ENCODE measurements at regions not wholly inside any gene's neighbourhood (a gene's known extent, or its start where the extent isn't known, plus 50 kb on each side); places are given as distances from the start of the nearest gene placed in this dataset.

DNA sequence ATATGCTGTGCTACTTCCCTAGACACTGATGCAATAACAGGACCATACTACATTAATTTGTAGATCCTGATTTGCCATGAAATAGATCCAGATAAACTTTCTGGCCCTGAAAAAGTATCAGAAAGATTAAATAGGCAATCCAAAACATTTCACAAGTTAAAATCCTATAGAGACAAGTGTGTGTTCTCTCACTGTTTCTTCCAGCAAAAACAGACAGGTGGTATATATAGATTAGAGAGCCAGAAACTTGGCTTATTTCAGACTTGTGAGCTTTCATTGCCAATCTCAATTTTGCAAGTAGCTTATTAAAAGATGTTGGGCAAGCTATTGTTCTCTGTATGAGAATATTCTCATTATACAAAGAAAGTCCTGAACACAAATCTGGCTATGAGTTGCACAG is 289.1 kb upstream of the MANEA start:
- H3K36me3 ChIP-seq = no peaks in the 10 kb centered on the region
- DNase-seq (ENCODE audit: low spot score) = no peak
- no peaks in the 10 kb centered on the region for H3K27me3 ChIP-seq
- H3K79me2 ChIP-seq (ENCODE audit: low read depth) = no peaks in the 10 kb centered on the region
- no peaks in the 10 kb centered on the region for H3K9me3 Mint-ChIP-seq
- H3K27me3 Mint-ChIP-seq (ENCODE audit: insufficient read depth, low read depth) = no peaks in the 10 kb centered on the region
- no peaks in the 10 kb centered on the region for H3K9me3 ChIP-seq (ENCODE audit: low read depth)
- no peak overlapping the region for H2AFZ ChIP-seq (replicated peaks)
- no peak overlapping the region for H3K9ac ChIP-seq
- TF ChIP-seq EZH2phosphoT487 (IDR thresholded peaks at IDR 0.05) (no peak), EZH2 (IDR thresholded peaks at IDR 0.05) (no peak)
- TF ChIP-seq, protein P1, sequence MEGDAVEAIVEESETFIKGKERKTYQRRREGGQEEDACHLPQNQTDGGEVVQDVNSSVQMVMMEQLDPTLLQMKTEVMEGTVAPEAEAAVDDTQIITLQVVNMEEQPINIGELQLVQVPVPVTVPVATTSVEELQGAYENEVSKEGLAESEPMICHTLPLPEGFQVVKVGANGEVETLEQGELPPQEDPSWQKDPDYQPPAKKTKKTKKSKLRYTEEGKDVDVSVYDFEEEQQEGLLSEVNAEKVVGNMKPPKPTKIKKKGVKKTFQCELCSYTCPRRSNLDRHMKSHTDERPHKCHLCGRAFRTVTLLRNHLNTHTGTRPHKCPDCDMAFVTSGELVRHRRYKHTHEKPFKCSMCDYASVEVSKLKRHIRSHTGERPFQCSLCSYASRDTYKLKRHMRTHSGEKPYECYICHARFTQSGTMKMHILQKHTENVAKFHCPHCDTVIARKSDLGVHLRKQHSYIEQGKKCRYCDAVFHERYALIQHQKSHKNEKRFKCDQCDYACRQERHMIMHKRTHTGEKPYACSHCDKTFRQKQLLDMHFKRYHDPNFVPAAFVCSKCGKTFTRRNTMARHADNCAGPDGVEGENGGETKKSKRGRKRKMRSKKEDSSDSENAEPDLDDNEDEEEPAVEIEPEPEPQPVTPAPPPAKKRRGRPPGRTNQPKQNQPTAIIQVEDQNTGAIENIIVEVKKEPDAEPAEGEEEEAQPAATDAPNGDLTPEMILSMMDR (IDR thresholded peaks at IDR 0.05) = no peak
- H3K4me1 Mint-ChIP-seq = no peaks in the 10 kb centered on the region
- no peak overlapping the region for H3K27ac ChIP-seq
- no peaks in the 10 kb centered on the region for H4K20me1 ChIP-seq (ENCODE audit: low read depth)
- H3K4me3 Mint-ChIP-seq = no peak overlapping the region
- no peak overlapping the region for H3K4me3 ChIP-seq
- no peaks in the 10 kb centered on the region for H3F3A ChIP-seq (ENCODE audit: low read depth)
- H3K4me2 ChIP-seq = no peak overlapping the region
- no peaks in the 10 kb centered on the region for H3K36me3 Mint-ChIP-seq
- no peak overlapping the region for H3K27ac Mint-ChIP-seq
- H3K4me1 ChIP-seq = peaks cover 10% of the 10 kb centered on the region

GRCh38 chr6:95292011-95292410 is 285.3 kb upstream of the MANEA start:
- H3K27ac Mint-ChIP-seq = no peak overlapping the region
- Histone ChIP-seq H3K4me2 (no peak overlapping the region), H3K9me3 (ENCODE audit: low read depth) (no peaks in the 10 kb centered on the region), H2AFZ (replicated peaks) (no peak overlapping the region), H3K36me3 (no peaks in the 10 kb centered on the region), H3K4me1 (no peaks in the 10 kb centered on the region), H3K4me3 (no peak overlapping the region), H3K27me3 (no peaks in the 10 kb centered on the region), H4K20me1 (ENCODE audit: low read depth) (no peaks in the 10 kb centered on the region), H3K79me2 (ENCODE audit: low read depth) (no peaks in the 10 kb centered on the region), H3K9ac (no peak overlapping the region), H3F3A (ENCODE audit: low read depth) (no peaks in the 10 kb centered on the region), H3K27ac (no peak overlapping the region)
- no peak for DNase-seq (ENCODE audit: low spot score)
- TF ChIP-seq EZH2phosphoT487 (IDR thresholded peaks at IDR 0.05) = no peak
- no peak for TF ChIP-seq EZH2 (IDR thresholded peaks at IDR 0.05)
- TF ChIP-seq, protein P1 (IDR thresholded peaks at IDR 0.05) = no peak
- H3K9me3 Mint-ChIP-seq = no peaks in the 10 kb centered on the region
- H3K4me3 Mint-ChIP-seq = no peak overlapping the region
- no peaks in the 10 kb centered on the region for H3K36me3 Mint-ChIP-seq
- H3K27me3 Mint-ChIP-seq (ENCODE audit: insufficient read depth, low read depth) = no peaks in the 10 kb centered on the region
- H3K4me1 Mint-ChIP-seq = no peaks in the 10 kb centered on the region

GRCh38 chr6:95293257-95293656 is 284.1 kb upstream of the MANEA start:
- Histone ChIP-seq H3K4me2 (no peak overlapping the region), H3K79me2 (ENCODE audit: low read depth) (no peaks in the 10 kb centered on the region), H3K27ac (no peak overlapping the region), H4K20me1 (ENCODE audit: low read depth) (no peaks in the 10 kb centered on the region), H3K27me3 (no peaks in the 10 kb centered on the region), H3F3A (ENCODE audit: low read depth) (no peaks in the 10 kb centered on the region), H3K4me1 (no peaks in the 10 kb centered on the region), H3K36me3 (no peaks in the 10 kb centered on the region), H3K4me3 (no peak overlapping the region), H3K9ac (no peak overlapping the region), H2AFZ (replicated peaks) (no peak overlapping the region), H3K9me3 (ENCODE audit: low read depth) (no peaks in the 10 kb centered on the region)
- TF ChIP-seq EZH2phosphoT487 (IDR thresholded peaks at IDR 0.05) (no peak), EZH2 (IDR thresholded peaks at IDR 0.05) (no peak)
- TF ChIP-seq, protein P1 (IDR thresholded peaks at IDR 0.05) = no peak
- Mint-ChIP-seq H3K27me3 (ENCODE audit: insufficient read depth, low read depth) (no peaks in the 10 kb centered on the region), H3K27ac (no peak overlapping the region), H3K9me3 (no peaks in the 10 kb centered on the region), H3K4me1 (no peaks in the 10 kb centered on the region), H3K4me3 (no peak overlapping the region), H3K36me3 (no peaks in the 10 kb centered on the region)
- no peak for DNase-seq (ENCODE audit: low spot score)

Measured in neural progenitor cell (in vitro differentiated cells).